ENCODE measurements at regions not wholly inside any gene's neighbourhood (a gene's known extent, or its start where the extent isn't known, plus 50 kb on each side); places are given as distances from the start of the nearest gene placed in this dataset.
A peak's percentile ranks its signal among the peaks of the same experiment; 100 is the strongest.

DNA sequence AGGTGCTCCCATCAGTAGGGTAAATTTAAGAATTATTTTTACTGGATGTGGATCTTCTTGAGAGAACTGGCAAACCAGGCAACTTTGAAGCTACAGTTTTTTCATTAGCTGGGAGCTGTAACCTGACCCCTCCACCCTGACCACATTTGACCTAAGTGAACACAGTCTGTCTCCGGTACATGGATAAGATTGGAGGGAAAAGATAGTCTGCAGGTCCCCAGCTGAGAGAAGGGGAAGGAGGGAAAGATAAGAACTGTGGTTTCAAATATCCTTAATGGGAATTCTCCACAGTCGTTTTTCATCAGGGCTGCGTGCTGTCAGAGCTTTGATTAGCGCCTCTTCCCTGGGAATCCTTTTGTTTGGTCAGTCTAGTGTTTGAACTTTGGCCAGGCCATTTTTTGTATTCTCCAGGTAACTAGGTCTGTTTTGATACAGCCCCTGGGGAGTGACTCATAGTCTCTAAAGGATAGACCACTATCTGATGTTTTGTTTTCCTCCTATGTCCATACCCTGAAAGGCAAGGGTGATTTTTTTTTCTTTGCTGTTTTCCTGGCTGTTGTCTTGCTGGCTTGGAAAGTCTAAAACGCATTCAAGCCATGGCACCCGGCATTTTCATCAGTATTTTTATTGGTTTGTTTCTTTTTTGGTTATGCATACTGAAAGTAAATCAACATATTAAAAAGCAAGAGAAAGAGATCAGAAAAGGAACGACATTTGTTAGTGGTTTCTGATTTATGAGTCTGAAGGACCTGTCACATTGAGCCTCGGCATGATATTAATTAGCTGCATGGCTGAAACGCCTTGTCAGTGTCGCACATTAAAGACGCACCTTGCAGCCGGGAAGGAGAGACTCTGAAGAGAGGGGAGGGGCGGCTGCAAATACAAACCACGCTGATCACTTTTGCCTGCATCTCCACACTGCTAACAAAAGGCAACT lies 183.4 kb upstream of the FN1 start (continued):
- TF ChIP-seq, protein P1, sequence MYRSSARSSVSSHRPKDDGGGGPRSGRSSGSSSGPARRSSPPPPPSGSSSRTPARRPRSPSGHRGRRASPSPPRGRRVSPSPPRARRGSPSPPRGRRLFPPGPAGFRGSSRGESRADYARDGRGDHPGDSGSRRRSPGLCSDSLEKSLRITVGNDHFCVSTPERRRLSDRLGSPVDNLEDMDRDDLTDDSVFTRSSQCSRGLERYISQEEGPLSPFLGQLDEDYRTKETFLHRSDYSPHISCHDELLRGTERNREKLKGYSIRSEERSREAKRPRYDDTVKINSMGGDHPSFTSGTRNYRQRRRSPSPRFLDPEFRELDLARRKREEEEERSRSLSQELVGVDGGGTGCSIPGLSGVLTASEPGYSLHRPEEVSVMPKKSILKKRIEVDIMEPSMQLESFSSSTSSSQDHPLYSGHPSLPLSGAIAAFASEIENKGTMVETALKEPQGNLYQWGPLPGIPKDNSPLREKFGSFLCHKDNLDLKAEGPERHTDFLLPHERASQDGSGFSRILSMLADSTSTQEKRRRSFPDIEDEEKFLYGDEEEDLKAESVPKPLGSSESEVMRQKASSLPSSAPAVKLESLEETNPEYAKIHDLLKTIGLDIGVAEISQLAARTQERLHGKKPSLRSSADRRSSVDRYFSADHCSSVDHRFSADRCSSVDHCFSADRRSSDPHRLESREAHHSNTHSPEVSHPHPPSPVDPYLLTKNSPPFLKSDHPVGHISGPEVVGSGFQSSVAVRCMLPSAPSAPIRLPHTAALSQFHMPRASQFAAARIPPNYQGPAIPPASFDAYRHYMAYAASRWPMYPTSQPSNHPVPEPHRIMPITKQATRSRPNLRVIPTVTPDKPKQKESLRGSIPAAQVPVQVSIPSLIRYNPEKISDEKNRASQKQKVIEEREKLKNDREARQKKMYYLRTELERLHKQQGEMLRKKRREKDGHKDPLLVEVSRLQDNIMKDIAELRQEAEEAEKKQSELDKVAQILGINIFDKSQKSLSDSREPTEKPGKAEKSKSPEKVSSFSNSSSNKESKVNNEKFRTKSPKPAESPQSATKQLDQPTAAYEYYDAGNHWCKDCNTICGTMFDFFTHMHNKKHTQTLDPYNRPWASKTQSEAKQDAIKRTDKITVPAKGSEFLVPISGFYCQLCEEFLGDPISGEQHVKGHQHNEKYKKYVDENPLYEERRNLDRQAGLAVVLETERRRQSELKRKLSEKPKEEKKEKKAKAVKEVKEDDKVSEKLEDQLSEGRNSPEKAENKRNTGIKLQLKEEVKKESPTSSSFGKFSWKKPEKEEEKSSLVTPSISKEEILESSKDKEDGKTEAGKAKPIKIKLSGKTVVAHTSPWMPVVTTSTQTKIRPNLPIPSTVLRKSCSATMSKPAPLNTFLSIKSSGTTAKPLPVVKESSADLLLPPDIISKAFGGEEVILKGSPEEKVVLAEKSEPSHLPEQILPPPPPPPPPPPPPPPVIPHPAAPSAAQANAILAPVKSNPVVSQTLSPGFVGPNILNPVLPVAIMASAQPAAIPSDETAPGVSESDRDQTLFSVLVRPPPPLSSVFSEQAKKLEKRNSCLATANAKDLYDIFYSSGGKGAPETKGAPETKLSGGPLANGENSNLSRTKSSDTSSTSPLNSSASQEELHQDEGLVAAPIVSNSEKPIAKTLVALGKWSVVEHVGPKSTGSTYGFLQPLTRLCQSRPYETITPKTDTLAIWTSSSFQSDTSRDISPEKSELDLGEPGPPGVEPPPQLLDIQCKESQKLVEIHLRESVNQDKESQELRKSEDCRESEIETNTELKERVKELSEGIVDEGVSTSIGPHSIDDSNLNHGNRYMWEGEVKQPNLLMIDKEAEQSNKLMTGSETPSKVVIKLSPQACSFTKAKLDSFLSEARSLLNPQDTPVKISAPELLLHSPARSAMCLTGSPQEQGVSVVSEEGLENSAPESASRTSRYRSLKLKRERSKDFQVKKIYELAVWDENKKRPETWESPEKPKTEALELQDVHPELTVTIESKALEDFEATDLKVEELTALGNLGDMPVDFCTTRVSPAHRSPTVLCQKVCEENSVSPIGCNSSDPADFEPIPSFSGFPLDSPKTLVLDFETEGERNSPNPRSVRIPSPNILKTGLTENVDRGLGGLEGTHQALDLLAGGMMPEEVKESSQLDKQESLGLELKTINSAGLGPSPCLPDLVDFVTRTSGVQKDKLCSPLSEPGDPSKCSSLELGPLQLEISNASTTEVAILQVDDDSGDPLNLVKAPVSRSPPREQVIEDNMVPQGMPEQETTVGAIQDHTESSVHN (IDR thresholded peaks at IDR 0.05; ENCODE audit: borderline replicate concordance in 1 of 2, low read depth in 1 of 2): peak; percentile 46 to 93; a peak in 2 of 4 replicates
- TF ChIP-seq KLF16 (IDR thresholded peaks at IDR 0.05) (peak; percentile 90), ZBTB1 (CRISPR knock-in tag; IDR thresholded peaks at IDR 0.05; ENCODE audit: borderline replicate concordance, low read depth) (no peak), ZNF175 (CRISPR knock-in tag; IDR thresholded peaks at IDR 0.05; ENCODE audit: low read depth) (peak; percentile 54; the same call in 1 of the 2 replicates), ZNF431 (CRISPR knock-in tag; IDR thresholded peaks at IDR 0.05) (no peak), ARID1B (IDR thresholded peaks at IDR 0.05) (peak; percentile 96), HDAC3 (IDR thresholded peaks at IDR 0.05; ENCODE audit: borderline replicate concordance, partially characterized antibody) (peak; percentile 91)
- TF ChIP-seq, protein P2, sequence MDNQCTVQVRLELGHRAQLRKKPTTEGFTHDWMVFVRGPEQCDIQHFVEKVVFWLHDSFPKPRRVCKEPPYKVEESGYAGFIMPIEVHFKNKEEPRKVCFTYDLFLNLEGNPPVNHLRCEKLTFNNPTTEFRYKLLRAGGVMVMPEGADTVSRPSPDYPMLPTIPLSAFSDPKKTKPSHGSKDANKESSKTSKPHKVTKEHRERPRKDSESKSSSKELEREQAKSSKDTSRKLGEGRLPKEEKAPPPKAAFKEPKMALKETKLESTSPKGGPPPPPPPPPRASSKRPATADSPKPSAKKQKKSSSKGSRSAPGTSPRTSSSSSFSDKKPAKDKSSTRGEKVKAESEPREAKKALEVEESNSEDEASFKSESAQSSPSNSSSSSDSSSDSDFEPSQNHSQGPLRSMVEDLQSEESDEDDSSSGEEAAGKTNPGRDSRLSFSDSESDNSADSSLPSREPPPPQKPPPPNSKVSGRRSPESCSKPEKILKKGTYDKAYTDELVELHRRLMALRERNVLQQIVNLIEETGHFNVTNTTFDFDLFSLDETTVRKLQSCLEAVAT (IDR thresholded peaks at IDR 0.05): peak in 1 of 2 experiments; percentile 93; a peak in 2 of 4 replicates
- TF ChIP-seq, protein P3, sequence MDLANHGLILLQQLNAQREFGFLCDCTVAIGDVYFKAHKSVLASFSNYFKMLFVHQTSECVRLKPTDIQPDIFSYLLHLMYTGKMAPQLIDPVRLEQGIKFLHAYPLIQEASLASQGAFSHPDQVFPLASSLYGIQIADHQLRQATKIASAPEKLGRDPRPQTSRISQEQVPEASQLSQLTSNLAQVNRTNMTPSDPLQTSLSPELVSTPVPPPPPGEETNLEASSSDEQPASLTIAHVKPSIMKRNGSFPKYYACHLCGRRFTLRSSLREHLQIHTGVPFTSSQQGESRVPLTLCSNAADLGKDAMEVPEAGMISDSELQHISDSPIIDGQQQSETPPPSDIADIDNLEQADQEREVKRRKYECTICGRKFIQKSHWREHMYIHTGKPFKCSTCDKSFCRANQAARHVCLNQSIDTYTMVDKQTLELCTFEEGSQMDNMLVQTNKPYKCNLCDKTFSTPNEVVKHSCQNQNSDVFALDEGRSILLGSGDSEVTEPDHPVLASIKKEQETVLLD (IDR thresholded peaks at IDR 0.05): peak; percentile 76; the same call in 1 of the 2 replicates
- TF ChIP-seq, protein P4, sequence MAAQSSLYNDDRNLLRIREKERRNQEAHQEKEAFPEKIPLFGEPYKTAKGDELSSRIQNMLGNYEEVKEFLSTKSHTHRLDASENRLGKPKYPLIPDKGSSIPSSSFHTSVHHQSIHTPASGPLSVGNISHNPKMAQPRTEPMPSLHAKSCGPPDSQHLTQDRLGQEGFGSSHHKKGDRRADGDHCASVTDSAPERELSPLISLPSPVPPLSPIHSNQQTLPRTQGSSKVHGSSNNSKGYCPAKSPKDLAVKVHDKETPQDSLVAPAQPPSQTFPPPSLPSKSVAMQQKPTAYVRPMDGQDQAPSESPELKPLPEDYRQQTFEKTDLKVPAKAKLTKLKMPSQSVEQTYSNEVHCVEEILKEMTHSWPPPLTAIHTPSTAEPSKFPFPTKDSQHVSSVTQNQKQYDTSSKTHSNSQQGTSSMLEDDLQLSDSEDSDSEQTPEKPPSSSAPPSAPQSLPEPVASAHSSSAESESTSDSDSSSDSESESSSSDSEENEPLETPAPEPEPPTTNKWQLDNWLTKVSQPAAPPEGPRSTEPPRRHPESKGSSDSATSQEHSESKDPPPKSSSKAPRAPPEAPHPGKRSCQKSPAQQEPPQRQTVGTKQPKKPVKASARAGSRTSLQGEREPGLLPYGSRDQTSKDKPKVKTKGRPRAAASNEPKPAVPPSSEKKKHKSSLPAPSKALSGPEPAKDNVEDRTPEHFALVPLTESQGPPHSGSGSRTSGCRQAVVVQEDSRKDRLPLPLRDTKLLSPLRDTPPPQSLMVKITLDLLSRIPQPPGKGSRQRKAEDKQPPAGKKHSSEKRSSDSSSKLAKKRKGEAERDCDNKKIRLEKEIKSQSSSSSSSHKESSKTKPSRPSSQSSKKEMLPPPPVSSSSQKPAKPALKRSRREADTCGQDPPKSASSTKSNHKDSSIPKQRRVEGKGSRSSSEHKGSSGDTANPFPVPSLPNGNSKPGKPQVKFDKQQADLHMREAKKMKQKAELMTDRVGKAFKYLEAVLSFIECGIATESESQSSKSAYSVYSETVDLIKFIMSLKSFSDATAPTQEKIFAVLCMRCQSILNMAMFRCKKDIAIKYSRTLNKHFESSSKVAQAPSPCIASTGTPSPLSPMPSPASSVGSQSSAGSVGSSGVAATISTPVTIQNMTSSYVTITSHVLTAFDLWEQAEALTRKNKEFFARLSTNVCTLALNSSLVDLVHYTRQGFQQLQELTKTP (IDR thresholded peaks at IDR 0.05; ENCODE audit: low read depth in 1 of 2, partially characterized antibody in 2 of 2): peak in 1 of 2 experiments; percentile 83
